HG02642 (cell line): ENCODE measurements at regions not wholly inside any gene's neighbourhood (a gene's known extent, or its start where the extent isn't known, plus 50 kb on each side); places are given as distances from the start of the nearest gene placed in this dataset.
"Not testable (repeated sequence)": the region's sequence is repeated elsewhere in the genome, so short reads cannot be mapped to it uniquely, and the experiment has no call there.

Experiments used
- ATAC-seq: cut with Tn5 transposase; IDR thresholded peaks from one replicate; pipeline ENCODE4 v1.9.1; 2021; ENCODE audit warnings: mild to moderate bottlenecking; ENCODE audit not compliant: unreplicated experiment, poor library complexity

DNA sequence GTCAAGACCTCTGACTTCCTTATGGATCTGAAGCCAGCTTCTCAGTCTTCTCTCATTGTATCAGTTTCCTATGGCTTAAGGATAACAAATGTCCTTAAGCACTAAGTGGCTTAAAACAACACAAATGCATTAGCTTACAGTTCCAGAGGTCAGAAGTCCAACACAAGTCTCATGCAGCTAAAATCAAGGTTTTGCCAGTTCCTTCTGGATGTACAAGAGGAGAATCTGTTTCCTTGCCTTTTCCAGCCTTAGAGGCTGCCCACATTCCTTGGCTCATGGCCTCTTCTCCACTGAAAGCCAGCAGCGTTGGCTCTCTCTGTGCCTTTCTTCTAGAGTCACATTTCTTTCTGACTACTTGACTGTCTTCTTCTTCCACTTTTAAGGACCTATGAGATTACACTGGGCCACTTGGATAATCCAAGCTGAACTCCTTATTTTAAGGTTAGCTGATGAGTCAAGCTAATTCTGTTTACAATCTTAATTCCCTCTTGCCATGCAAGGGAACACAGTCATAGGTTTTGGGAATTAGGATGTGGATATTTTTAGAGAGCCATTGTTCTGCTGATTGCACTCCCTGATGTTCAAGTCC, 179.0 kb downstream of the BCAS1 start:
- ATAC-seq, result no peak

- no peak for ATAC-seq
Measured at GRCh38 chr20:53890443-53891305, 179.7 kb downstream of the BCAS1 start.

- ATAC-seq, result no peak
Measured at GRCh38 chr20:53889411-53890148, 180.8 kb downstream of the BCAS1 start.

DNA sequence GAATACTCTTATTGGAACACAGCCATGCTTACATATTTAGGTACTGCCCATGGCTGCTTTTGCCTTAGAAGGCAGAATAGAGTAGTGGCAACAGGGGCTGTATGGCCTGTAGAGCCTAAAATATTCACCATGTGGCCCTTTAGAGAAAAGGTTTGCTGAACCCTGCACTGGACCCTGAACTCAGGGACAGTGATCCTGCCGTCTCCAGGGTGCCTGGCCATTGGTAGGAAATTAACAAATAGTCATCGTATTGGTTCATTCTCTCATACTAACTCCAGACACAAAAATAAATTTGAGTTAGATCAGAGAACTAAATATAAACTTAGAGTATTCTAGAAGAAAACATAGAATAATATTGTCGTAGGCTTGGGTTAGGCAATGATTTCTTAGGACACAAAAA, 181.4 kb downstream of the BCAS1 start:
- no peak for ATAC-seq

DNA sequence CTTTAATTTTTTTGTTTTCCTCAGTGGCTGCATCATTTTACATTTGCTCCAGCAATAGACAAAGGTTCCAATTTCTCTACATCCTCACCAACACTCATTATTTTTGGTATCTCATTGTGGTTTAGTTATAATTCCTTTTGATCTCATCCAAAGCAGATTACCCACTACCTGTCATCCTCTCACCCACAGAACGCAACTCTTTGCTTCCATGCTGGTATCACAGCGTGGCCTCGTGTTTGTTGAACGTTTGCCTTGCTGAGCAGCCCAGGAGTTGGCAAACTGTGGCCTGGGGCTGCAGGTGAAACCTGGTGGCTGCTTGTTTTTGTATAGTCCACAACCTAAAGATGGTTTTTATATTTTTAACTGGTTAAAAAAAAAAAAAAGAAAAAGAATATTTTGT, 181.9 kb downstream of the BCAS1 start:
- no peak for ATAC-seq

- no peak for ATAC-seq
Measured at GRCh38 chr20:53887973-53888372, 182.4 kb downstream of the BCAS1 start.

DNA sequence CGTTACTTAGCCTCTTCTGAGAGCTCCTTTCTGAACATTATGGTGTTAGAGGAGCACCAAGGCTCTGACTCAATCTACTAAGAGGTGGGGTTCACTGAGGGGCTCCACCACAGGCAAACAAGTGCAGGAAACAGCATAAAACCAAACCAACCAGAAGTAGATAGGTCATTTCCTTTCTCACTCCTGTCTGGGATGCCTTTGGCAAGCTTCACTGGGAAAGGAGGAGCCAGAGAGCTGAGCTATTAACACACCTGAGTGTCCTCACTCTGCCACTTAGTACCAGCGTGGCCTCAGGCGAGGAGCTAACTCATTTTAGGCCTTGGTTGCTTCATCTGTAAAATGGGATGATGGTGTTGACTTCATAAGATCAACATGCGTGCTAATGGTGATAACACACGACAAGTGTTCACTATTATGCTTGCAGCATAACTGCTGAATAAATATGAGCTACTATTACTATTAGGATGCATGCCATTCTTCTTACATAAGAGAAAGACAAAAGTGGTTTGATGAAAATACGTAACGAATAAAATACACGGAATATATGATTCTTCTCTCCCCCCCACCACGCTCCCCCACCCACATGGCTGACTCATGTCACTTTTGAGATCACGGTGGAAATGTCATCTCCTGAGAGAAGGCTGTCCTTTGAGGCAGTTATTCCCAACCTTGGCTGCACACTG, 185.4 kb downstream of the BCAS1 start:
- ATAC-seq, result no peak

DNA sequence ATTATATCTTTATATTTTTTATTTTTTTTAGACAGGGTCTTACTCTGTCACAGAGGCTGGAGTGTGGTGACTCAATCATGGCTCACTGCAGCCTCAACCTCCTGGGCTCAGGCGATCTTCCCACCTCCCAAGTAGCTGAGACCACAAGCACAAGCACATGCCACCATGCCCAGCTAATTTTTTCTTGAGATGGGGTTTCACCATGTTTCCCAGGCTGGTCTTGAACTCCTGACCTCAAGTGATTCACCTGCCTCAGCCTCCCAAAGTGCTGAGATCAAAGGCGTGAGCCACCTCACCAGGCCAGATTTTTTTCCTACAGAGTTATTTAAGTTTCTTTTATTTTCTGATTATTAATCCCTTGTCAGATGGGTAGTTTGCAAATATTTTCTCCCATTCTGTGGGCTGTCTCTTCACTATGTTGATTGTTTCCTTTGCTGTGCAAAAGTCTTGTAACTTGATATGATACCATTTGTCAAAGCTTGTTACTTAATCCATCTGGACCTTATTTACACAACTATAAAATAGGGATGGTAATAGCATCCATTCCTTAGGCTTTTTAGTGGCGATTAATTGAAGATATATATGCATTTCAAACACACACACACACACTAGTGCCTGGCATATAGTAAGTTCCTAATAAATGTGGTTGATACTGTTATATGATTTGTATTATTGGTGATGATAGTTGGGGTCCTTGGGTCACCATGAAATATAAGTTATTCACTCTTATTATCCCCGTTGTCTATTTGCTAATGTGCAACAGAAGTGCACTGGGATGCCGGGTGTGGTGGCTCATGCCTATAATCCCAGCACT, 187.1 kb downstream of the BCAS1 start:
- no peak for ATAC-seq

DNA sequence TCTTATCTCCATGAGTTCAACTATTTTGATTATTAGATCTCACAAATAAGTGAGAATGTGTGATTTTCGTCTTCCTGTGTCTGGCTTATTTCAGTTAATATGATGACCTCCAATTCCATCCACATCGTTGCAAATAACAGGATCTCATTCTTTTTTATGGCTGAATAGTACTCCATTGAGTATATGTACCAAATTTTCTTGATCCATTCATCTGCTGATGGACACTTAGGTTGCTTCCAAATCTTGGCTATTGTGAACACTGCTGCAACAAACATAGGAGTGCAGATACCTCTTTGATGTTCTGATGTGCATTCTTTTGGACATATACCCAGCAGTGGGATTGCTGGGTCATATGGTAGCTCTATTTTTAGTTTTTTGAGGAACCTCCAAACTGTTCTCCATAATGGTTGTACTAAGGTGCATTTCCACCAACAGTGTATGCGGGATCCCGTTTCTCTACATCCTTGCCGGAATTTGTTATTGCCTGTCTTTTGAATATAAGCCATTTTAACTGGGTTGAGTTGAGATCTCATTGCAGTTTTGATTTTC, 187.9 kb downstream of the BCAS1 start:
- ATAC-seq, result not testable (repeated sequence)

DNA sequence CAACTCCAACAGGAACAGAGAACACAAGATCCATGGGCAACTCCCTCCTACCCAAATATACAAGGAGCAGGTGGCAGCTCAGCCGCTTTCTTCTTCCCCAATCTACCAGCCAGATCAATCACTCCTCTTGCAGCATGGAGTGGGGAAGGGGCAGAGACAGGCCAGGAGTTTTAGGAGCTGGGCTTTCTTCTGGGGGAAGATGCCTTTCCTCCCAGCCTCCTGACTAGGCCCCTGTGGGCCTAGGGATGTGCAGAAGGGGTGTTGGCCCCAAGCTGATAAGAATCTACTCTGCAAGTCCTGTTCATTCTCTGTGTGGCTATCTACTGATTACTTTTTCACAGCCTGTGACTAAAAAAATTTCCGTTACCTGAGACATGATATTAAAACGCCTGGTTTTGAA, 189.0 kb downstream of the BCAS1 start:
- ATAC-seq, result no peak

DNA sequence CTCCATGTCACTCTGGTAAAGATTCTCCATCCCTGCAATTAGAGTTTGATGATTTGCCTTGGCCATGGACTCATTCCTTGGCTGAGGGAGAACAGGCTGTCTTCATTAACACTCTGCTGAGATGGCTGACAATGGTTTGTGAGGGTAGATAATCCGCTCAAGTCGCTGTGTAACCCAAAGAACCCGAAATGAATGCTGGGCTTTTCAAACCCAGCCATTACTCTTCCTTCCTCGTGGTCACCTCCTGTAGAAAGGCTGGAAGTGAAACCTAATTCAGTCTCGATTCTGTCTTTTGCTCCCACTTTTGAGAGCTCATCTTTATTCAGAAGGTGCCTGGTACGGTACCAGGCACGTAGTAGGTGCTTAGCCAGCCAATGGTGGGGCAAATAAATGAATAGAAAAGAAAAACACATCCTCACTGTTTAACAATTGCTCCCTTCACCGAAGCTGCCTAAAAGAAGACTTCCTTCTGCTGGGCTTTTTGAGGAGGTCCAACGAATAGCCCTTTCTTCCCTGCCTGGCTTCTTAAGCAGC, 190.2 kb downstream of the BCAS1 start:
- no peak for ATAC-seq

GRCh38 chr20:53879048-53879684, 191.2 kb downstream of the BCAS1 start:
- no peak for ATAC-seq

- no peak for ATAC-seq
Measured at GRCh38 chr20:53878262-53879047, 191.9 kb downstream of the BCAS1 start.

- no peak for ATAC-seq
Measured at GRCh38 chr20:53876956-53877355, 193.4 kb downstream of the BCAS1 start.

DNA sequence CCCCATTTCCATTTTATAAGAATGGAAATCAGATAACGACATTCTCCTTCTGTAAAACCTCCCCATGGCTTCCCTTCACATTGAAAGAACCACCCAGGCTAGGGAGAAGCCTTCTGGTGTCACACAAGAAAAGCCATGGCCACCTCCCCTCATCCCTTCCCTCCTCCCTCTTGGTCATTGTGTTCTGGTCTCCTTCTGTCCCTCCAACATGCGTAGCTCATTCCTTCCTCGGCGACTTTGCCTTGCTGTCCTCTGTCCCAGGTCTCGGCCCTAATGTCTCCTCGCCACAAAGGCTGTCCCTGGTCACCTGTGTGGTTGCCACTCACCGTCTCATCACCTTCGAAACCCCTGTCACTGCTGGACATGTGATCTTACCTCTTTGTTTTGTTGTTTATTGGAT, 193.9 kb downstream of the BCAS1 start:
- no peak for ATAC-seq

- ATAC-seq, result no peak
Measured at GRCh38 chr20:53875452-53875851, 194.9 kb downstream of the BCAS1 start.

GRCh38 chr20:53874706-53875105, 195.7 kb downstream of the BCAS1 start:
- ATAC-seq, result no peak

GRCh38 chr20:53874104-53874503, 196.3 kb downstream of the BCAS1 start:
- ATAC-seq, result no peak
